ENCODE measurements at regions not wholly inside any gene's neighbourhood (a gene's known extent, or its start where the extent isn't known, plus 50 kb on each side); places are given as distances from the start of the nearest gene placed in this dataset.

GRCh38 chr10:53009961-53010907 is 237.7 kb upstream of the MBL2 start:
- intact Hi-C loops (cut with micrococcal nuclease) = no loop called here

- intact Hi-C loops (cut with micrococcal nuclease) = no loop called here
Measured at GRCh38 chr10:53007527-53007842, 234.9 kb upstream of the MBL2 start.

GRCh38 chr10:53006663-53007526 is 234.3 kb upstream of the MBL2 start:
- intact Hi-C loops (cut with micrococcal nuclease) = no loop called here

GRCh38 chr10:53005612-53006345 is 233.2 kb upstream of the MBL2 start:
- intact Hi-C loops (cut with micrococcal nuclease) = no loop called here

- intact Hi-C loops (cut with micrococcal nuclease) = no loop called here
Measured at GRCh38 chr10:53003094-53003493, 230.5 kb upstream of the MBL2 start.

GRCh38 chr10:52999681-53000080 is 227.1 kb upstream of the MBL2 start:
- intact Hi-C loops (cut with micrococcal nuclease) = no loop called here

- intact Hi-C loops (cut with micrococcal nuclease) = no loop called here
Measured at GRCh38 chr10:52999258-52999657, 226.7 kb upstream of the MBL2 start.

- intact Hi-C loops (cut with micrococcal nuclease) = no loop called here
Measured at GRCh38 chr10:52997007-52997406, 224.4 kb upstream of the MBL2 start.

GRCh38 chr10:52994370-52994769 is 221.8 kb upstream of the MBL2 start:
- intact Hi-C loops (cut with micrococcal nuclease) = no loop called here

GRCh38 chr10:52993109-52993508 is 220.5 kb upstream of the MBL2 start:
- intact Hi-C loops (cut with micrococcal nuclease) = no loop called here

- intact Hi-C loops (cut with micrococcal nuclease) = no loop called here
Measured at GRCh38 chr10:52992567-52992966, 220.0 kb upstream of the MBL2 start.

GRCh38 chr10:52988923-52989322 is 216.3 kb upstream of the MBL2 start:
- intact Hi-C loops (cut with micrococcal nuclease) = no loop called here

GRCh38 chr10:52986125-52986524 is 213.5 kb upstream of the MBL2 start:
- intact Hi-C loops (cut with micrococcal nuclease) = no loop called here

GRCh38 chr10:52984169-52984568 is 211.6 kb upstream of the MBL2 start:
- intact Hi-C loops (cut with micrococcal nuclease) = no loop called here

GRCh38 chr10:52979295-52979990 is 206.9 kb upstream of the MBL2 start:
- intact Hi-C loops (cut with micrococcal nuclease) = no loop called here

- intact Hi-C loops (cut with micrococcal nuclease) = no loop called here
Measured at GRCh38 chr10:52977581-52977980, 205.0 kb upstream of the MBL2 start.

- intact Hi-C loops (cut with micrococcal nuclease) = no loop called here
Measured at GRCh38 chr10:52967806-52968795, 195.5 kb upstream of the MBL2 start.

GRCh38 chr10:52966904-52967303 is 194.3 kb upstream of the MBL2 start:
- intact Hi-C loops (cut with micrococcal nuclease) = no loop called here

GRCh38 chr10:52965938-52966401 is 193.4 kb upstream of the MBL2 start:
- intact Hi-C loops (cut with micrococcal nuclease) = no loop called here

- intact Hi-C loops (cut with micrococcal nuclease) = no loop called here
Measured at GRCh38 chr10:52965509-52965908, 192.9 kb upstream of the MBL2 start.

All from T-helper 1 cell treated with Interleukin-12 subunit alpha and Interleukin-12 subunit beta and Interleukin-4 antibody, amounts not matched to agents 30 ng/mL and 1 ng/mL, for 36 hours (primary cell).